Testis (tissue), 2 donors: ENCODE measurements at regions not wholly inside any gene's neighbourhood (a gene's known extent, or its start where the extent isn't known, plus 50 kb on each side); places are given as distances from the start of the nearest gene placed in this dataset.

Experiments used
- POLR2A ChIP-seq: fragments of 450-650 bp; IDR thresholded peaks from one replicate; pipeline ENCODE4 v1.6.1; 2017; ENCODE audit warnings: antibody characterized with exemption, mild to moderate bottlenecking, moderate library complexity
- TF ChIP-seq, protein P1 (sequence below), 3 experiments: fragments of 450-650 bp in 2 of 3; fragments of 200-600 bp in 1 of 3; sonication (generic) in 1 of 3; IDR thresholded peaks; one replicate each; pipeline ENCODE4 v1.5.1; 2016 to 2019; ENCODE audit warnings: antibody characterized with exemption in 3 of 3, mild to moderate bottlenecking in 2 of 3, moderate library complexity in 1 of 3

GRCh38 chr12:115108129-115109100 is 424.4 kb upstream of the TBX3 start:
- TF ChIP-seq, protein P1, sequence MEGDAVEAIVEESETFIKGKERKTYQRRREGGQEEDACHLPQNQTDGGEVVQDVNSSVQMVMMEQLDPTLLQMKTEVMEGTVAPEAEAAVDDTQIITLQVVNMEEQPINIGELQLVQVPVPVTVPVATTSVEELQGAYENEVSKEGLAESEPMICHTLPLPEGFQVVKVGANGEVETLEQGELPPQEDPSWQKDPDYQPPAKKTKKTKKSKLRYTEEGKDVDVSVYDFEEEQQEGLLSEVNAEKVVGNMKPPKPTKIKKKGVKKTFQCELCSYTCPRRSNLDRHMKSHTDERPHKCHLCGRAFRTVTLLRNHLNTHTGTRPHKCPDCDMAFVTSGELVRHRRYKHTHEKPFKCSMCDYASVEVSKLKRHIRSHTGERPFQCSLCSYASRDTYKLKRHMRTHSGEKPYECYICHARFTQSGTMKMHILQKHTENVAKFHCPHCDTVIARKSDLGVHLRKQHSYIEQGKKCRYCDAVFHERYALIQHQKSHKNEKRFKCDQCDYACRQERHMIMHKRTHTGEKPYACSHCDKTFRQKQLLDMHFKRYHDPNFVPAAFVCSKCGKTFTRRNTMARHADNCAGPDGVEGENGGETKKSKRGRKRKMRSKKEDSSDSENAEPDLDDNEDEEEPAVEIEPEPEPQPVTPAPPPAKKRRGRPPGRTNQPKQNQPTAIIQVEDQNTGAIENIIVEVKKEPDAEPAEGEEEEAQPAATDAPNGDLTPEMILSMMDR (IDR thresholded peaks at IDR 0.05): no peak
- no peak for TF ChIP-seq POLR2A
